Suprapubic skin (tissue), 4 donors: ENCODE measurements at regions not wholly inside any gene's neighbourhood (a gene's known extent, or its start where the extent isn't known, plus 50 kb on each side); places are given as distances from the start of the nearest gene placed in this dataset.

Experiments used
- CTCF ChIP-seq, 2 donors: fragments of 200-600 bp in 1 of 2; fragments of 450-650 bp in 1 of 2; sonication (generic) in 1 of 2; IDR thresholded peaks; one replicate each; pipeline ENCODE4 v1.5.1; 2016 to 2019; ENCODE audit warnings: antibody characterized with exemption in 2 of 2, mild to moderate bottlenecking in 1 of 2, moderate library complexity in 1 of 2
- EP300 ChIP-seq: sonication (generic); formaldehyde crosslinking; IDR thresholded peaks from one replicate; pipeline ENCODE4 v1.6.1; 2017; ENCODE audit warnings: antibody characterized with exemption
- POLR2A ChIP-seq, 2 donors: fragments of 450-650 bp; IDR thresholded peaks; one replicate each; pipeline ENCODE4 v1.6.1; 2017; ENCODE audit warnings: antibody characterized with exemption in 2 of 2, mild to moderate bottlenecking in 2 of 2, moderate library complexity in 2 of 2
- POLR2AphosphoS5 ChIP-seq, 3 donors: sonication (generic); formaldehyde crosslinking; IDR thresholded peaks; one replicate each; pipeline ENCODE4 v1.6.1; 2017; ENCODE audit warnings: antibody characterized with exemption in 3 of 3

GRCh38 chr18:61062258-61062657 is 271.0 kb upstream of the CDH20 start:
- TF ChIP-seq CTCF (IDR thresholded peaks at IDR 0.05): no peak
- no peak for TF ChIP-seq POLR2A (IDR thresholded peaks at IDR 0.05)
- no peak for TF ChIP-seq EP300
- TF ChIP-seq POLR2AphosphoS5 (IDR thresholded peaks at IDR 0.05): no peak
